ENCODE measurements at regions not wholly inside any gene's neighbourhood (a gene's known extent, or its start where the extent isn't known, plus 50 kb on each side); places are given as distances from the start of the nearest gene placed in this dataset.

GRCh38 chr16:59758848-59759247 is 1024.7 kb upstream of the GOT2 start:
- H2AFZ ChIP-seq (ENCODE audit: low read length) = no peak overlapping the region
- intact Hi-C loops (cut with micrococcal nuclease) = no loop called here
- H4K20me1 ChIP-seq (ENCODE audit: low read length) = no peaks in the 10 kb centered on the region
- ATAC-seq = no peak
- no peaks in the 10 kb centered on the region for H3F3A ChIP-seq (ENCODE audit: low read length, unreplicated experiment)
- no peak overlapping the region for H3K4me2 ChIP-seq (ENCODE audit: low read length)
- H3K79me2 ChIP-seq (ENCODE audit: low read length) = no peaks in the 10 kb centered on the region
- TF ChIP-seq EZH2 (IDR thresholded peaks at IDR 0.05; ENCODE audit: low read length, unreplicated experiment) (no peak), EZH2phosphoT487 (IDR thresholded peaks at IDR 0.05; ENCODE audit: borderline replicate concordance, low read length) (no peak), CTCF (conservative IDR thresholded peaks at IDR 0.05; ENCODE audit: low read depth, low read length) (no peak)
- BruUV-seq (replicated peaks) = no TSS peak
- ChIA-PET POLR2A (ENCODE audit: unreplicated experiment) (no interaction called here), CTCF (no interaction called here)
- H3K9ac ChIP-seq (ENCODE audit: low read length) = no peak overlapping the region
- no peaks in the 10 kb centered on the region for H3K4me1 ChIP-seq (ENCODE audit: insufficient read depth, low read length)
- H3K9me2 ChIP-seq (replicated peaks; ENCODE audit: low read length) = no peaks in the 10 kb centered on the region
- no peaks in the 10 kb centered on the region for H3K36me3 ChIP-seq (ENCODE audit: low read depth, low read length)
- no peak overlapping the region for H3K4me3 ChIP-seq (ENCODE audit: low read length)
- no peak overlapping the region for H3K27ac ChIP-seq (ENCODE audit: low read length)
- H3K9me3 ChIP-seq (ENCODE audit: low read length) = no peaks in the 10 kb centered on the region
- H3K27me3 ChIP-seq (ENCODE audit: low read length) = no peaks in the 10 kb centered on the region; the same call in 1 of the 2 replicates
- peak; percentile 38 for DNase-seq

- intact Hi-C loops (cut with micrococcal nuclease) = no loop called here
- Histone ChIP-seq H3K4me1 (ENCODE audit: insufficient read depth, low read length) (no peaks in the 10 kb centered on the region), H4K20me1 (ENCODE audit: low read length) (no peaks in the 10 kb centered on the region), H3K9me2 (replicated peaks; ENCODE audit: low read length) (no peaks in the 10 kb centered on the region), H3K27me3 (ENCODE audit: low read length) (no peaks in the 10 kb centered on the region; the same call in 1 of the 2 replicates), H3K9ac (ENCODE audit: low read length) (no peak overlapping the region), H2AFZ (ENCODE audit: low read length) (no peak overlapping the region), H3K9me3 (ENCODE audit: low read length) (no peaks in the 10 kb centered on the region), H3K36me3 (ENCODE audit: low read depth, low read length) (no peaks in the 10 kb centered on the region), H3F3A (ENCODE audit: low read length, unreplicated experiment) (no peaks in the 10 kb centered on the region), H3K4me2 (ENCODE audit: low read length) (no peak overlapping the region), H3K79me2 (ENCODE audit: low read length) (no peaks in the 10 kb centered on the region), H3K27ac (ENCODE audit: low read length) (no peak overlapping the region), H3K4me3 (ENCODE audit: low read length) (no peak overlapping the region)
- DNase-seq (no peak), ATAC-seq (no peak)
- no TSS peak for BruUV-seq (replicated peaks)
- POLR2A ChIA-PET (ENCODE audit: unreplicated experiment) = no interaction called here
- TF ChIP-seq CTCF (conservative IDR thresholded peaks at IDR 0.05; ENCODE audit: low read depth, low read length) (no peak), EZH2phosphoT487 (IDR thresholded peaks at IDR 0.05; ENCODE audit: borderline replicate concordance, low read length) (no peak), EZH2 (IDR thresholded peaks at IDR 0.05; ENCODE audit: low read length, unreplicated experiment) (no peak)
- CTCF ChIA-PET = no interaction called here
Measured at GRCh38 chr16:59754854-59755253, 1020.7 kb upstream of the GOT2 start.

GRCh38 chr16:59749662-59750336 is 1015.7 kb upstream of the GOT2 start:
- ATAC-seq (no peak), DNase-seq (no peak)
- no peaks in the 10 kb centered on the region for H4K20me1 ChIP-seq (ENCODE audit: low read length)
- BruUV-seq (replicated peaks) = no TSS peak
- H3K79me2 ChIP-seq (ENCODE audit: low read length) = no peaks in the 10 kb centered on the region
- H3K9me3 ChIP-seq (ENCODE audit: low read length) = no peaks in the 10 kb centered on the region
- H3K27me3 ChIP-seq (ENCODE audit: low read length) = no peaks in the 10 kb centered on the region
- H3F3A ChIP-seq (ENCODE audit: low read length, unreplicated experiment) = no peaks in the 10 kb centered on the region
- ChIA-PET CTCF (no interaction called here), POLR2A (ENCODE audit: unreplicated experiment) (no interaction called here)
- TF ChIP-seq EZH2 (IDR thresholded peaks at IDR 0.05; ENCODE audit: low read length, unreplicated experiment) (no peak), EZH2phosphoT487 (IDR thresholded peaks at IDR 0.05; ENCODE audit: borderline replicate concordance, low read length) (no peak), CTCF (conservative IDR thresholded peaks at IDR 0.05; ENCODE audit: low read depth, low read length) (no peak)
- H2AFZ ChIP-seq (ENCODE audit: low read length) = no peak overlapping the region
- intact Hi-C loops (cut with micrococcal nuclease) = no loop called here
- H3K4me1 ChIP-seq (ENCODE audit: insufficient read depth, low read length) = no peaks in the 10 kb centered on the region
- no peaks in the 10 kb centered on the region for H3K9me2 ChIP-seq (replicated peaks; ENCODE audit: low read length)
- H3K36me3 ChIP-seq (ENCODE audit: low read depth, low read length) = no peaks in the 10 kb centered on the region
- H3K27ac ChIP-seq (ENCODE audit: low read length) = no peak overlapping the region
- H3K9ac ChIP-seq (ENCODE audit: low read length) = no peak overlapping the region
- no peak overlapping the region for H3K4me2 ChIP-seq (ENCODE audit: low read length)
- H3K4me3 ChIP-seq (ENCODE audit: low read length) = no peak overlapping the region

All from PC-3 (cell line).